ENCODE measurements at regions not wholly inside any gene's neighbourhood (a gene's known extent, or its start where the extent isn't known, plus 50 kb on each side); places are given as distances from the start of the nearest gene placed in this dataset.
A peak's percentile ranks its signal among the peaks of the same experiment; 100 is the strongest.

DNA sequence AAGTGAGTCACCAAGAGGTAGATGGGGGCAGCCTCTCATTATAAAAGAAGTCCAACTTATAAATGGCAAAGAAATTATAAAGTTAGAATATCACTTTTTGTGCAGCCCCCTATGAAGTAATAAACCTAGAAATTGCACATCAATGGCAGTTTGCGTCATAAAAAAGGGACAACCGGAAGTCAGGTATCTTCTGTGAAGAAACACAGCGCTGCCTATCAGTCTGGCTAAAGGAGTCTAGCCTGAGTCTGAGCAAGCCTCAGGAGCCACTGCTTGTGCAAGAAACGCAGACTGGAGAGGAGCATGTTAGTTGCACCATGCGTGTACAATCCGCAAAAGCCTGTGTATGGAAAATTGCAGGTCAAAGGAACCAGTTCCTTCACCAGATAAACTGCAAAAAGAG lies 178.4 kb downstream of the ARRDC4 start:
- no peak overlapping the region for H3K4me3 Mint-ChIP-seq
- H3K36me3 Mint-ChIP-seq (ENCODE audit: insufficient read depth) = no peaks in the 10 kb centered on the region
- ATAC-seq (replicated peaks) (no peak), DNase-seq (no peak)
- H3K9me3 Mint-ChIP-seq = peaks cover 0 to 8% of the 10 kb centered on the region in 2 donors
- H3K27ac Mint-ChIP-seq = no peak overlapping the region
- H3K4me1 Mint-ChIP-seq (ENCODE audit: low read depth in 2 of 2) = no peaks in the 10 kb centered on the region
- H3K27me3 Mint-ChIP-seq = no peaks in the 10 kb centered on the region

DNA sequence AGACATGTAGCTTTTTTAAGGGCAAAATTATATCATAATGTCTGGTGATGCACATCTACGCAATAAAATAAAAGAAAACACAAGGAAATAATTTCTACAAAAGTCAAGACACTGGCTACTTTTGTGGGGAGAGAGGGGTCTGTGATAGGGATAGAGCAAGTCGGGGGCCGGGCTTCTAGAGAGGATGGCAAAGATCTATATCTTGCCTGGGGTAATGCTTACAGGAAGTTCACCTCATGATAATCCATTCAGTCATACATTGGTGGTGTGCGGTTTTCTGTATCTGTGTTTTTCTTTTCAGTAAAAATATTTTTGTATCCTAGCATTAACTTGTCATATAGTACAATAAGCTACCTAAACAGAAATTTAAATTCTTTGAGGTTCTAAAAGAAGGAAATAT lies 178.8 kb downstream of the ARRDC4 start:
- Mint-ChIP-seq H3K36me3 (ENCODE audit: insufficient read depth) (no peaks in the 10 kb centered on the region), H3K27me3 (no peaks in the 10 kb centered on the region), H3K27ac (no peak overlapping the region), H3K4me3 (no peak overlapping the region), H3K4me1 (ENCODE audit: low read depth in 2 of 2) (no peaks in the 10 kb centered on the region), H3K9me3 (peaks cover 0 to 8% of the 10 kb centered on the region in 2 donors)
- DNase-seq (no peak), ATAC-seq (replicated peaks) (no peak)

GRCh38 chr15:98142572-98142971 lies 182.1 kb downstream of the ARRDC4 start:
- H3K27me3 Mint-ChIP-seq = no peaks in the 10 kb centered on the region
- ATAC-seq (replicated peaks) (no peak), DNase-seq (no peak)
- H3K27ac Mint-ChIP-seq = no peak overlapping the region
- no peaks in the 10 kb centered on the region for H3K4me1 Mint-ChIP-seq (ENCODE audit: low read depth in 2 of 2)
- H3K9me3 Mint-ChIP-seq = no peaks in the 10 kb centered on the region
- H3K36me3 Mint-ChIP-seq (ENCODE audit: insufficient read depth) = no peaks in the 10 kb centered on the region
- no peak overlapping the region for H3K4me3 Mint-ChIP-seq

- ATAC-seq (replicated peaks) (no peak), DNase-seq (no peak)
- no peaks in the 10 kb centered on the region for H3K27me3 Mint-ChIP-seq
- H3K36me3 Mint-ChIP-seq (ENCODE audit: insufficient read depth) = no peaks in the 10 kb centered on the region
- H3K4me3 Mint-ChIP-seq = no peak overlapping the region
- no peaks in the 10 kb centered on the region for H3K9me3 Mint-ChIP-seq
- no peak overlapping the region for H3K27ac Mint-ChIP-seq
- H3K4me1 Mint-ChIP-seq (ENCODE audit: low read depth in 2 of 2) = no peaks in the 10 kb centered on the region
Measured at GRCh38 chr15:98143116-98143515, 182.6 kb downstream of the ARRDC4 start.

GRCh38 chr15:98144388-98144787 lies 183.9 kb downstream of the ARRDC4 start:
- H3K9me3 Mint-ChIP-seq = no peaks in the 10 kb centered on the region
- no peak overlapping the region for H3K27ac Mint-ChIP-seq
- H3K4me3 Mint-ChIP-seq = no peak overlapping the region
- H3K36me3 Mint-ChIP-seq (ENCODE audit: insufficient read depth) = no peaks in the 10 kb centered on the region
- no peaks in the 10 kb centered on the region for H3K4me1 Mint-ChIP-seq (ENCODE audit: low read depth in 2 of 2)
- no peak for DNase-seq
- H3K27me3 Mint-ChIP-seq = no peaks in the 10 kb centered on the region
- no peak for ATAC-seq (replicated peaks)

- H3K27ac Mint-ChIP-seq = no peak overlapping the region
- DNase-seq (no peak), ATAC-seq (replicated peaks) (no peak)
- H3K4me1 Mint-ChIP-seq (ENCODE audit: low read depth in 2 of 2) = no peaks in the 10 kb centered on the region
- no peaks in the 10 kb centered on the region for H3K27me3 Mint-ChIP-seq
- no peaks in the 10 kb centered on the region for H3K36me3 Mint-ChIP-seq (ENCODE audit: insufficient read depth)
- no peaks in the 10 kb centered on the region for H3K9me3 Mint-ChIP-seq
- no peak overlapping the region for H3K4me3 Mint-ChIP-seq
Measured at GRCh38 chr15:98146031-98146820, 185.7 kb downstream of the ARRDC4 start.

DNA sequence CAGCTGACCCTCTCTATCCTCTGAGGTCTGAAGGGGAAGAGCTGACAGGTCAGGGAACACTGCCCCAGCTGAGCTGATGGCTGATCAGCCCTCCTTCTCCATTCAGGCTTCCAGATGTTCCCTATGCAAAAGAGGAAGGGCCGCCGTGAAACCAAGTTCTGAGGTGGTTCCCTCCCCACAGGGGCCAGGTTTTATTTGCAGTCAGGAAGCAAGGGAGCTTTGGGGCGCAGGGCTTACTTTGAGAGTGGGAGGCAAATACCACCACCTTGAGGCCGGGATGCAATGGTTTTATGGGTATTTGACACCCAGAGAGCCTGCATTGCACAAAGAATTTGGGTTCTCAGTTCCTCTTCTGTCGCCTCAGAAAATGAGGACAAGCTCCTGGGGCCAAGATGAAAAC lies 186.9 kb downstream of the ARRDC4 start:
- Mint-ChIP-seq H3K4me3 (no peak overlapping the region), H3K4me1 (ENCODE audit: low read depth in 2 of 2) (no peaks in the 10 kb centered on the region), H3K27me3 (no peaks in the 10 kb centered on the region), H3K36me3 (ENCODE audit: insufficient read depth) (no peaks in the 10 kb centered on the region), H3K9me3 (no peaks in the 10 kb centered on the region), H3K27ac (no peak overlapping the region)
- ATAC-seq (replicated peaks) = no peak
- DNase-seq = no peak

- Mint-ChIP-seq H3K27me3 (no peaks in the 10 kb centered on the region), H3K4me1 (ENCODE audit: low read depth in 2 of 2) (no peaks in the 10 kb centered on the region), H3K9me3 (peaks cover 1 to 10% of the 10 kb centered on the region in 2 donors), H3K4me3 (no peak overlapping the region), H3K36me3 (ENCODE audit: insufficient read depth) (peaks cover 2% of the 10 kb centered on the region), H3K27ac (no peak overlapping the region)
- ATAC-seq (replicated peaks) = no peak
- DNase-seq = no peak
Measured at GRCh38 chr15:98150084-98150483, 189.6 kb downstream of the ARRDC4 start.

- ATAC-seq (replicated peaks) (no peak), DNase-seq (no peak)
- no peaks in the 10 kb centered on the region for H3K27me3 Mint-ChIP-seq
- H3K4me3 Mint-ChIP-seq = no peak overlapping the region
- H3K9me3 Mint-ChIP-seq = peaks cover 5 to 14% of the 10 kb centered on the region in 2 donors
- no peaks in the 10 kb centered on the region for H3K4me1 Mint-ChIP-seq (ENCODE audit: low read depth in 2 of 2)
- H3K36me3 Mint-ChIP-seq (ENCODE audit: insufficient read depth) = peaks cover 2% of the 10 kb centered on the region
- no peak overlapping the region for H3K27ac Mint-ChIP-seq
Measured at GRCh38 chr15:98150536-98150935, 190.0 kb downstream of the ARRDC4 start.

- H3K27me3 Mint-ChIP-seq = no peaks in the 10 kb centered on the region
- no peak overlapping the region for H3K27ac Mint-ChIP-seq
- DNase-seq = no peak
- ATAC-seq (replicated peaks) = no peak
- peaks cover 2% of the 10 kb centered on the region for H3K36me3 Mint-ChIP-seq (ENCODE audit: insufficient read depth)
- no peak overlapping the region for H3K4me3 Mint-ChIP-seq
- H3K9me3 Mint-ChIP-seq = peaks cover 5 to 15% of the 10 kb centered on the region in 2 donors
- no peaks in the 10 kb centered on the region for H3K4me1 Mint-ChIP-seq (ENCODE audit: low read depth in 2 of 2)
Measured at GRCh38 chr15:98151096-98151495, 190.6 kb downstream of the ARRDC4 start.

DNA sequence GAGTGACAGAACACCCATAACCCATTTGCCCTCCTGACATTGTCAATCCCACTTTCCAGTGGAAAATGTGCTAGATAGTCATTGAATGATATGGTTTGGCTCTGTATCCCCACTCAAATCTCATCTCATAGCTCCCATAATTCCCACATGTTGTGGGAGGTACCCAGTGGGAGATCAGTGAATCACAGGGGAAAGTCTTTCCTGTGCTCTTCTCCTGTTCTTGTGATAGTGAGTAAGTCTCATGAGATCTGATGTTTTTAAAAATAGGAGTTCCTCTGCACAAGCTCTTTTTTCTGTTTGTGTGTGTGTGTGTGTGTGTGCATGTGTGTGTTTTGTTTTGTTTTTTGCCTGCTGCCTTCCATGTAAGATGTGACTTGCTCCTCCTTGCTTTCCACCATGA lies 191.7 kb downstream of the ARRDC4 start:
- ATAC-seq (replicated peaks) (no peak), DNase-seq (no peak)
- Mint-ChIP-seq H3K4me3 (no peak overlapping the region), H3K27ac (no peak overlapping the region), H3K36me3 (ENCODE audit: insufficient read depth) (peaks cover 2% of the 10 kb centered on the region), H3K27me3 (no peaks in the 10 kb centered on the region), H3K4me1 (ENCODE audit: low read depth in 2 of 2) (no peaks in the 10 kb centered on the region), H3K9me3 (peaks cover 5 to 15% of the 10 kb centered on the region in 2 donors)

- DNase-seq (no peak), ATAC-seq (replicated peaks) (no peak)
- H3K4me1 Mint-ChIP-seq (ENCODE audit: low read depth in 2 of 2) = peaks cover 0 to 3% of the 10 kb centered on the region in 2 donors
- H3K27me3 Mint-ChIP-seq = no peaks in the 10 kb centered on the region
- peaks cover 2% of the 10 kb centered on the region for H3K36me3 Mint-ChIP-seq (ENCODE audit: insufficient read depth)
- no peak overlapping the region for H3K4me3 Mint-ChIP-seq
- H3K9me3 Mint-ChIP-seq = peaks cover 5 to 15% of the 10 kb centered on the region in 2 donors
- H3K27ac Mint-ChIP-seq = no peak overlapping the region
Measured at GRCh38 chr15:98154863-98155262, 194.4 kb downstream of the ARRDC4 start.

DNA sequence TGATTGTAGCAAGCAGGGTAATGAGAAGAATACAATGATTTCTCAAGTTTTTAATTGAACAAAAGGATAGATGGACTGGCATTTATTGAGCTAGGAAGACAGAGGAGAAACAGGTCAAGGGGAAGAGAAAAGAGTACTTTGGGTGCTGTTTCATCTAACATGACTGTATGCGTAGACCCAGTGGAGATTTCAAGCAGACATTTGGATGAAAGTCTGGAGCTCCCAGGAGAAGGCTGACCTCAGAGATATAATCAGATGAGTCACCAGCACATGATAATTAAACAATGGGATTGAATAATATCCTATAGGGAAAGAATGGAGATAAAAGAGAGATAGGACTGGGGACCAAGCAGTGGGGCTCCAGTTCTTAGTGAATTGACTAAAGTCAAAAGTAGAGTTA lies 194.9 kb downstream of the ARRDC4 start:
- ATAC-seq (replicated peaks) (no peak), DNase-seq (no peak)
- Mint-ChIP-seq H3K4me1 (ENCODE audit: low read depth in 2 of 2) (peaks cover 0 to 6% of the 10 kb centered on the region in 2 donors), H3K9me3 (peaks cover 5 to 15% of the 10 kb centered on the region in 2 donors), H3K27ac (no peak overlapping the region), H3K27me3 (no peaks in the 10 kb centered on the region), H3K36me3 (ENCODE audit: insufficient read depth) (peaks cover 2% of the 10 kb centered on the region), H3K4me3 (no peak overlapping the region)

DNA sequence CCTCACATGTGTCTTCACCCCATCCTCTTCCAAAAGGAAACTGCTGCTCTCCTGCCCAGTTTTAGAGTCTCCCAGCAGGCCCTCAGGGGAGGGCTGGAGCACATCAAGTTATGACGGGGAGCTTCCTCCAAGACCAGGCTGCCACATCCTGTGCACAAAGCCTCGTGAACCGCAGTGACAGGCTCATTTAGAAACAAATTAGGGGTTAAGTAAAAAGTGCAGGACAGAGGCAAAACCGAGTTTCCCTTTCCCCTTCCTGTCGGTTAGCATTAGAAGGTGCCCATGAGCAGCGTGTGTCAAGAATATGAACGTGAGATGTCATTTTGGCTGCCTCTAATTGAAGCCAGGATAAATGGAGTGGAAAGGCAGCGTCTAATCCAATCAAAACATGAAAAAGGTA lies 199.7 kb downstream of the ARRDC4 start:
- H3K27ac Mint-ChIP-seq = no peak overlapping the region
- no peak overlapping the region for H3K4me3 Mint-ChIP-seq
- peaks cover 3 to 4% of the 10 kb centered on the region in 2 donors for H3K9me3 Mint-ChIP-seq
- H3K27me3 Mint-ChIP-seq = peaks cover 0 to 3% of the 10 kb centered on the region in 2 donors
- DNase-seq = peak in 2 of 3 experiments; percentile 2 to 6
- ATAC-seq (replicated peaks) = peak; percentile 69
- no peaks in the 10 kb centered on the region for H3K36me3 Mint-ChIP-seq (ENCODE audit: insufficient read depth)
- H3K4me1 Mint-ChIP-seq (ENCODE audit: low read depth in 2 of 2) = peaks cover 0 to 8% of the 10 kb centered on the region in 2 donors
